ENCODE measurements at regions not wholly inside any gene's neighbourhood (a gene's known extent, or its start where the extent isn't known, plus 50 kb on each side); places are given as distances from the start of the nearest gene placed in this dataset.

DNA sequence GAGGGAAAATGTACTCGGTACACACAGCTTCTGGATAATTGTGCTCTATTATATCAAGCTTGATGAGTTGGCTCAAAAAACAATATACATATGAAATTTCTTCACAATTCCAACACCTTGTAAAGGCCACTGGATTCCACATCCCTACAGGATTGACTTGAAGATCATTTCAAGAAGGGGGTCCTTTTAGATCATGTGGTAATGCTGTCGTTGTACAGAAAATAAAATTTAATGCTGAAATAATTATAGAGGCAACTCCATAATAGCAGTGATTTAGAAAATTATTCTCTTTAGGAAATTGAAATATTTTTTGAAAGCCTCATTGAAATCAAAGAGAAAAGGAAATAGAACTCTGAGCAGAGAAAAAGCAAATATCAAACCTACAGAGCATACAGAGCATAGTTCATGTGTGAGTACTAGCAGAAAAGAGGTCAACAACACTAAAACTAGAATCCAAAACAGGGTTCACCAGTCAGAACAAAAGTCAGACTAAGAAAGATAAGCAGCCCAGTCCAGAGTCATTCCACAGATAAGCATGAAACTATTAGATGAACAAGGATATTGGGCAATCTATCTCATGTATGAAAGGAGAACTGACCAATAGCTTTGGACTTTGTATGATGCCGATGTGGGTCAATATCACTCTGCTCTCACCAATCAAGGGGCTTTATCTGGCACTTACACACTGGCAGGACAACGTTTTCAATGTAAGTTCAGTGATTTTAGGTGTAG, 79.5 kb upstream of the PALMD start (continued):
- TF ChIP-seq GATAD2A (CRISPR knock-in tag; IDR thresholded peaks at IDR 0.05) (peak; percentile 96), MAFK (conservative IDR thresholded peaks at IDR 0.05 in 1 of 2, IDR thresholded peaks at IDR 0.05 in 1 of 2; ENCODE audit: low read length in 2 of 2) (no peak), MTA1 (CRISPR knock-in tag; IDR thresholded peaks at IDR 0.05; ENCODE audit: borderline replicate concordance) (no peak), CCDC6 (CRISPR knock-in tag; IDR thresholded peaks at IDR 0.05) (no peak), KAT2B (IDR thresholded peaks at IDR 0.05; ENCODE audit: borderline replicate concordance, low read depth, low read length) (no peak), GFI1 (CRISPR knock-in tag; IDR thresholded peaks at IDR 0.05; ENCODE audit: borderline replicate concordance) (peak; percentile 71), DPF2 (CRISPR knock-in tag; IDR thresholded peaks at IDR 0.05; ENCODE audit: borderline replicate concordance, low read depth) (peak; percentile 83; the same call in 1 of the 2 replicates), KDM6A (CRISPR knock-in tag; IDR thresholded peaks at IDR 0.05; ENCODE audit: low read depth) (peak; percentile 86), GRHL1 (CRISPR knock-in tag; conservative IDR thresholded peaks at IDR 0.05) (no peak), ZNF780A (CRISPR knock-in tag; IDR thresholded peaks at IDR 0.05) (no peak), SMYD3 (CRISPR knock-in tag; IDR thresholded peaks at IDR 0.05) (no peak), FOXM1 (CRISPR knock-in tag; IDR thresholded peaks at IDR 0.05) (no peak), GATA4 (IDR thresholded peaks at IDR 0.05; ENCODE audit: borderline replicate concordance, low read depth) (peak; percentile 95), AKNA (CRISPR knock-in tag; IDR thresholded peaks at IDR 0.05; ENCODE audit: borderline replicate concordance) (no peak), NR2C2 (CRISPR knock-in tag; IDR thresholded peaks at IDR 0.05; ENCODE audit: borderline replicate concordance) (peak; percentile 62; the same call in 1 of the 2 replicates)
- TF ChIP-seq, protein P1, sequence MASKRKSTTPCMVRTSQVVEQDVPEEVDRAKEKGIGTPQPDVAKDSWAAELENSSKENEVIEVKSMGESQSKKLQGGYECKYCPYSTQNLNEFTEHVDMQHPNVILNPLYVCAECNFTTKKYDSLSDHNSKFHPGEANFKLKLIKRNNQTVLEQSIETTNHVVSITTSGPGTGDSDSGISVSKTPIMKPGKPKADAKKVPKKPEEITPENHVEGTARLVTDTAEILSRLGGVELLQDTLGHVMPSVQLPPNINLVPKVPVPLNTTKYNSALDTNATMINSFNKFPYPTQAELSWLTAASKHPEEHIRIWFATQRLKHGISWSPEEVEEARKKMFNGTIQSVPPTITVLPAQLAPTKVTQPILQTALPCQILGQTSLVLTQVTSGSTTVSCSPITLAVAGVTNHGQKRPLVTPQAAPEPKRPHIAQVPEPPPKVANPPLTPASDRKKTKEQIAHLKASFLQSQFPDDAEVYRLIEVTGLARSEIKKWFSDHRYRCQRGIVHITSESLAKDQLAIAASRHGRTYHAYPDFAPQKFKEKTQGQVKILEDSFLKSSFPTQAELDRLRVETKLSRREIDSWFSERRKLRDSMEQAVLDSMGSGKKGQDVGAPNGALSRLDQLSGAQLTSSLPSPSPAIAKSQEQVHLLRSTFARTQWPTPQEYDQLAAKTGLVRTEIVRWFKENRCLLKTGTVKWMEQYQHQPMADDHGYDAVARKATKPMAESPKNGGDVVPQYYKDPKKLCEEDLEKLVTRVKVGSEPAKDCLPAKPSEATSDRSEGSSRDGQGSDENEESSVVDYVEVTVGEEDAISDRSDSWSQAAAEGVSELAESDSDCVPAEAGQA (IDR thresholded peaks at IDR 0.05; ENCODE audit: low read depth): no peak
- TF ChIP-seq, protein P1 (CRISPR knock-in tag; IDR thresholded peaks at IDR 0.05; ENCODE audit: borderline replicate concordance): peak; percentile 30; the same call in 1 of the 2 replicates
